ENCODE measurements at regions not wholly inside any gene's neighbourhood (a gene's known extent, or its start where the extent isn't known, plus 50 kb on each side); places are given as distances from the start of the nearest gene placed in this dataset.

- no peak for DNase-seq (ENCODE audit: low spot score)
Observed at GRCh38 chr2:128751746-128752145, 433.1 kb upstream of the HS6ST1 start.

- DNase-seq (ENCODE audit: low spot score): peak; percentile 29
Observed at GRCh38 chr2:128752691-128753263, 434.1 kb upstream of the HS6ST1 start.

- peak; percentile 79 for DNase-seq (ENCODE audit: low spot score)
Observed at GRCh38 chr2:128753321-128753720, 434.7 kb upstream of the HS6ST1 start.

GRCh38 chr2:128753800-128754199 is 435.1 kb upstream of the HS6ST1 start:
- DNase-seq (ENCODE audit: low spot score): no peak

GRCh38 chr2:128754246-128754724 is 435.6 kb upstream of the HS6ST1 start:
- peak; percentile 92 for DNase-seq (ENCODE audit: low spot score)

- no peak for DNase-seq (ENCODE audit: low spot score)
Observed at GRCh38 chr2:128755695-128756364, 437.2 kb upstream of the HS6ST1 start.

- no peak for DNase-seq (ENCODE audit: low spot score)
Observed at GRCh38 chr2:128756365-128756717, 437.7 kb upstream of the HS6ST1 start.

- no peak for DNase-seq (ENCODE audit: low spot score)
Observed at GRCh38 chr2:128765811-128766210, 447.1 kb upstream of the HS6ST1 start.

- no peak for DNase-seq (ENCODE audit: low spot score)
Observed at GRCh38 chr2:128768041-128768440, 449.4 kb upstream of the HS6ST1 start.

- DNase-seq (ENCODE audit: low spot score): no peak
Observed at GRCh38 chr2:128769457-128770142, 450.9 kb upstream of the HS6ST1 start.

- DNase-seq (ENCODE audit: low spot score): no peak
Observed at GRCh38 chr2:128770143-128771085, 451.7 kb upstream of the HS6ST1 start.

GRCh38 chr2:128771401-128771800 is 452.7 kb upstream of the HS6ST1 start:
- no peak for DNase-seq (ENCODE audit: low spot score)

GRCh38 chr2:128772671-128773070 is 454.0 kb upstream of the HS6ST1 start:
- no peak for DNase-seq (ENCODE audit: low spot score)

GRCh38 chr2:128773641-128774319 is 455.1 kb upstream of the HS6ST1 start:
- no peak for DNase-seq (ENCODE audit: low spot score)

GRCh38 chr2:128774320-128775216 is 455.9 kb upstream of the HS6ST1 start:
- no peak for DNase-seq (ENCODE audit: low spot score)

- no peak for DNase-seq (ENCODE audit: low spot score)
Observed at GRCh38 chr2:128775217-128775913, 456.7 kb upstream of the HS6ST1 start.

GRCh38 chr2:128775914-128776285 is 457.2 kb upstream of the HS6ST1 start:
- DNase-seq (ENCODE audit: low spot score): no peak

- no peak for DNase-seq (ENCODE audit: low spot score)
Observed at GRCh38 chr2:128776461-128777195, 458.0 kb upstream of the HS6ST1 start.
